Right atrium auricular region (tissue), 2 donors: ENCODE measurements at regions not wholly inside any gene's neighbourhood (a gene's known extent, or its start where the extent isn't known, plus 50 kb on each side); places are given as distances from the start of the nearest gene placed in this dataset.

Experiments used
- DNase-seq: peaks from one replicate; pipeline ENCODE4 v3.0.0-alpha.2; 2019; ENCODE audit warnings: low spot score
- H3K27ac ChIP-seq, 2 donors: fragments of 200-600 bp; sonication (generic); 1 replicate in 1 of 2; 2 replicates in 1 of 2; pipeline ENCODE4 v1.5.1; 2016 to 2019
- H3K27me3 ChIP-seq, 2 donors: fragments of 200-600 bp; sonication (generic); one replicate each; pipeline versions ENCODE4 v1.5.1 to v1.6.0; 2017 to 2019
- H3K36me3 ChIP-seq: fragments of 200-600 bp; sonication (generic); one replicate; pipeline ENCODE4 v1.5.1; 2016
- H3K4me1 ChIP-seq, 2 donors: fragments of 200-600 bp; sonication (generic); one replicate each; pipeline versions ENCODE4 v1.5.1 to v1.6.0; 2017 to 2019
- H3K4me3 ChIP-seq, 2 donors: fragments of 200-600 bp; sonication (generic); 1 replicate in 1 of 2; 2 replicates in 1 of 2; pipeline ENCODE4 v1.5.1; 2017 to 2019; ENCODE audit warnings: mild to moderate bottlenecking in 1 of 2, moderate library complexity in 1 of 2
- H3K9me3 ChIP-seq, 2 donors: fragments of 200-600 bp; sonication (generic); one replicate each; pipeline ENCODE4 v1.5.1; 2019
- TF ChIP-seq, protein P1 (sequence below), 2 donors: fragments of 200-600 bp; sonication (generic); IDR thresholded peaks; one replicate each; pipeline ENCODE4 v1.5.1; 2019; ENCODE audit warnings: antibody characterized with exemption in 2 of 2

DNA sequence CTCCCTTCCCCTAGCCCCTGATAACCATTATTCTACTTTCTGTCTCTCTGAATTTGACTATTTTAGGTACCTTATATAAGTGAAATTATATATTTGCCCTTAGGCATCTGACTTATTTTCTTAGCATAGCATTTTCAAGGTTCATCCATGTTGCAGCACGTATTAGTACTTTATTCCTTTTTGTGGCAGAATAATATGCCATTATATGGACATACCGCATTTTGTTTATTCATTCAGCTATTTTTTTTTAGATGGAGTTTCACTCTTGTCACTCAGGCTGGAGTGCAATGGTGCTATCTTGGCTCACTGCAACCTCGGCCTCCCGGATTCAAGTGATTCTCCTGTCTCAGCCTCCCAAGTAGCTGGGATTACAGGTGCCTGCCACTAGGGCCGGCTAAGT is 326.2 kb upstream of the PLXNA2 start:
- no peaks in the 10 kb centered on the region for H3K27me3 ChIP-seq
- no peaks in the 10 kb centered on the region for H3K36me3 ChIP-seq
- no peak overlapping the region for H3K4me3 ChIP-seq
- H3K4me1 ChIP-seq = no peaks in the 10 kb centered on the region
- no peaks in the 10 kb centered on the region for H3K9me3 ChIP-seq
- no peak for DNase-seq
- TF ChIP-seq, protein P1, sequence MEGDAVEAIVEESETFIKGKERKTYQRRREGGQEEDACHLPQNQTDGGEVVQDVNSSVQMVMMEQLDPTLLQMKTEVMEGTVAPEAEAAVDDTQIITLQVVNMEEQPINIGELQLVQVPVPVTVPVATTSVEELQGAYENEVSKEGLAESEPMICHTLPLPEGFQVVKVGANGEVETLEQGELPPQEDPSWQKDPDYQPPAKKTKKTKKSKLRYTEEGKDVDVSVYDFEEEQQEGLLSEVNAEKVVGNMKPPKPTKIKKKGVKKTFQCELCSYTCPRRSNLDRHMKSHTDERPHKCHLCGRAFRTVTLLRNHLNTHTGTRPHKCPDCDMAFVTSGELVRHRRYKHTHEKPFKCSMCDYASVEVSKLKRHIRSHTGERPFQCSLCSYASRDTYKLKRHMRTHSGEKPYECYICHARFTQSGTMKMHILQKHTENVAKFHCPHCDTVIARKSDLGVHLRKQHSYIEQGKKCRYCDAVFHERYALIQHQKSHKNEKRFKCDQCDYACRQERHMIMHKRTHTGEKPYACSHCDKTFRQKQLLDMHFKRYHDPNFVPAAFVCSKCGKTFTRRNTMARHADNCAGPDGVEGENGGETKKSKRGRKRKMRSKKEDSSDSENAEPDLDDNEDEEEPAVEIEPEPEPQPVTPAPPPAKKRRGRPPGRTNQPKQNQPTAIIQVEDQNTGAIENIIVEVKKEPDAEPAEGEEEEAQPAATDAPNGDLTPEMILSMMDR (IDR thresholded peaks at IDR 0.05) = no peak
- no peak overlapping the region for H3K27ac ChIP-seq

DNA sequence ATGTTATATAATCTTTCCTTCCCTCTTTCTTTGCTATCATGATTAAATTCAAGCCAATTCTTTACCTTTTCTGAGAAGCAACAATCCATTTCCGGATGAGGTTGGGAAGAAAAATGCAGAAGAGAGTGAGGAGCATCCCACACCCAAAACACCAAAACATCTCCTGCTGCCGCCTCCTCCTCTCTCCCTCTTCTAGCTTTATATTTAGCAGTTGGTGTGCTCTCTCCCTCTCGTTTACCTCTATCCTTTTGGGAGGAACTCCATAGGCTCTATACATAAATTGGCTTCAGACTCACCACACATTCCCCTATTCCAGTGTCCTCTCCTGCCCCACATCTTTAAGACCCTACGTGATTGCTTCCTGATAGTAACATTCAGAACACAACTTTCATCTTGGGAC is 332.2 kb upstream of the PLXNA2 start:
- no peaks in the 10 kb centered on the region for H3K36me3 ChIP-seq
- H3K4me1 ChIP-seq = peaks cover 0 to 10% of the 10 kb centered on the region in 2 donors

DNA sequence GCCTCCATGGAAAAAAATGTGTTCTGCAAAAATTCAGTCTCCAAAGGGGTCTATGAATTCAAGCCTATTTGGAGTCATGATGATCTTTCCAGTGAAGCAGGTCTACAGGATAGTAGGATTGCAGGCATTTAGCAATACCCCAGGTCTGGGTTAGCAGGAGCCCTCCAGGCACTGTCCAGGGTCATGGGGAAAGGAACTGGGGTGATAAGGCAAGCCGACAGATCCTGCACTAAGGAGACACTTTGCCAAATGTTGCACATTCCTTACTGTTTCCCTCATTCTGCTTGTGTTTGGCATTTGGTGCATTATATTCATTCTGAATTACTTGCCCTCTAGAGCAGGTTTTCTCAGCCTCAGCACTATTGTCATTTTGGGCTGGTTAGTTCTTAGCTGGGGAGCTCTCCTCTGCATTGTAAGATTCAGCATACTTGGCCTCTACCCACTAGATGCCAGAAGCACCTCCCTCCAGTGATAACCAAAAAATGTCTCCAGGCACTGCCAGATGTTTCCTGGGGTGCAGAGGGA is 333.3 kb upstream of the PLXNA2 start:
- H3K36me3 ChIP-seq = no peaks in the 10 kb centered on the region
- H3K27ac ChIP-seq = no peak overlapping the region
- H3K9me3 ChIP-seq = no peaks in the 10 kb centered on the region
- TF ChIP-seq, protein P1 (IDR thresholded peaks at IDR 0.05) = no peak
- H3K27me3 ChIP-seq = no peaks in the 10 kb centered on the region
- H3K4me3 ChIP-seq = no peak overlapping the region
- no peak for DNase-seq
- peaks cover 0 to 10% of the 10 kb centered on the region in 2 donors for H3K4me1 ChIP-seq

More for the DNA sequence above, 332.2 kb upstream of the PLXNA2 start:
- H3K27ac ChIP-seq = no peak overlapping the region
- no peak overlapping the region for H3K4me3 ChIP-seq
- TF ChIP-seq, protein P1 (IDR thresholded peaks at IDR 0.05) = no peak
- no peak for DNase-seq
- no peaks in the 10 kb centered on the region for H3K27me3 ChIP-seq
- H3K9me3 ChIP-seq = no peaks in the 10 kb centered on the region

DNA sequence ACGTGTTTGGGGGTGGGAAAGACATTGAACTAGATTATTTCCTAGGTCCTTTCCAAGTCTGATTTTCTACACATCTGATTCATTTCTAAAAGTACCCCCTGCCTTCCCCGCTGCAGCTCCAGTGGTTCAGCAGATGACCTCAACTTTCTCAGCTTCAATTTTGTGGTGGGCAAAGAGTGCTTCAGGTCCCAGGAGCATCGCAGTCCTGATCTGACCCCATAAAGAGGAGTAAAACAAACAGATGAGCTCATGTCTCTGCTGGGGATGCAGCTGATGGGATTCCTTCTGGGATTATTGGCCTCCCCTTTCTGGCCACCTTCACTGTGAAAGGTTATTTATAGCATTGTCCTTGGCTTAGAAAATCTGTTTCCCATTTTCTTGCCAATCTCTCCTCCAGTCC is 337.0 kb upstream of the PLXNA2 start:
- Histone ChIP-seq H3K27ac (no peak overlapping the region), H3K36me3 (no peaks in the 10 kb centered on the region), H3K4me1 (peaks cover 0 to 10% of the 10 kb centered on the region in 2 donors), H3K4me3 (no peak overlapping the region), H3K9me3 (no peaks in the 10 kb centered on the region), H3K27me3 (no peaks in the 10 kb centered on the region)
- TF ChIP-seq, protein P1 (IDR thresholded peaks at IDR 0.05) = no peak
- no peak for DNase-seq

DNA sequence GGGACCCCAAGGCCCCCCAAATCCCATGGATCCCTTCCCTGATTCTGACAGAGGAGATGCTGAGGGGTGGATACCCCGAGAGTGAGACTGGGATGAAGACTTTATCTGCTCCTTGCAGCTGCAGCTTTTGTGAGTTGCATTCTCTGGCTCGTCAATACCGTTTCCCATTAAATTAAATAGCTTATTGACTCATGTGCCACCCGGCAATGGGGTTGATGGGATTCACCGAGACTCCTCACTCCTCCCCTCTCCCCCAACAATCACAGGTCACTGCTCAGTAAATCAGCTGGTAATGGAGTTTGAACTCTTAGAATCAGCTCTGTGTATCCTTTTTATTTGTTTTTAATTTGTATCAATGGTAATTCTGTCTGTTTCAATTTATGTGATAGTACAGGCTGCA is 337.5 kb upstream of the PLXNA2 start:
- H3K27me3 ChIP-seq = no peaks in the 10 kb centered on the region
- H3K4me1 ChIP-seq = peaks cover 0 to 10% of the 10 kb centered on the region in 2 donors
- H3K36me3 ChIP-seq = no peaks in the 10 kb centered on the region
- DNase-seq = no peak
- H3K9me3 ChIP-seq = no peaks in the 10 kb centered on the region
- H3K27ac ChIP-seq = no peak overlapping the region
- no peak overlapping the region for H3K4me3 ChIP-seq
- TF ChIP-seq, protein P1 (IDR thresholded peaks at IDR 0.05) = no peak

DNA sequence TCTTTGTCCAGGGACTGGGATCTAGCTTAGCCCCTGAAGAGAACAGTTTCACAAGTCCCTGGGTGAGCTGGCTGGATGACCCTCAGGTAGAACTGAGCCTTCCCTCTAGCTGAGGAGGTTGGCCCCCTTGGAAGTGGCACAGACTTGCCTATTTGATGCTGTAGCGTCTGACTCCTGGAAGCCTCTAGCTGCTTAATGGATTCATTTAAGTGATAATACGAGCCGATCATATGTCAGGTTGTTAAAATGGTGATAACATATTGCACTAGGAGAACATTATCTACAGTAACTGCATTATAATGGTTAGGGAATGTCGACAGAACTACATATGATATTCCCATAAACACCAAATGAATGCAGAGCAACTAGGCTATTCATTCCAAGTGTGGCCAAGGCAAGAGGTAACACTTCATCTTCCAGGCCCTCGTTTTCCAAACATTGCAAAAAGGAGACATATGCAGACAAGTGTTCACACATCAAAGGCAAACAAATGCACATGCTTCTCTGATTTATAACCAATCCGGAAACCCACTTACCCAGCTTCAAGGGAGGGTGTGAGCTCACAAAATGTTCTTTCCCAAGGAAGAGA is 340.1 kb upstream of the PLXNA2 start:
- Histone ChIP-seq H3K4me1 (no peaks in the 10 kb centered on the region), H3K4me3 (no peak overlapping the region), H3K27ac (no peak overlapping the region), H3K27me3 (no peaks in the 10 kb centered on the region), H3K9me3 (no peaks in the 10 kb centered on the region), H3K36me3 (no peaks in the 10 kb centered on the region)
- DNase-seq = no peak
- TF ChIP-seq, protein P1 (IDR thresholded peaks at IDR 0.05) = no peak
